NCI-H1105 treated with DMSO at 0.1 percent for 48 hours (cell line): ENCODE measurements at regions not wholly inside any gene's neighbourhood (a gene's known extent, or its start where the extent isn't known, plus 50 kb on each side); places are given as distances from the start of the nearest gene placed in this dataset.
A peak's percentile ranks its signal among the peaks of the same experiment; 100 is the strongest.

Source experiments
- DNase-seq: peaks from one replicate; lab custom pipeline; 2025; lab: John Stamatoyannopoulos, UW

DNA sequence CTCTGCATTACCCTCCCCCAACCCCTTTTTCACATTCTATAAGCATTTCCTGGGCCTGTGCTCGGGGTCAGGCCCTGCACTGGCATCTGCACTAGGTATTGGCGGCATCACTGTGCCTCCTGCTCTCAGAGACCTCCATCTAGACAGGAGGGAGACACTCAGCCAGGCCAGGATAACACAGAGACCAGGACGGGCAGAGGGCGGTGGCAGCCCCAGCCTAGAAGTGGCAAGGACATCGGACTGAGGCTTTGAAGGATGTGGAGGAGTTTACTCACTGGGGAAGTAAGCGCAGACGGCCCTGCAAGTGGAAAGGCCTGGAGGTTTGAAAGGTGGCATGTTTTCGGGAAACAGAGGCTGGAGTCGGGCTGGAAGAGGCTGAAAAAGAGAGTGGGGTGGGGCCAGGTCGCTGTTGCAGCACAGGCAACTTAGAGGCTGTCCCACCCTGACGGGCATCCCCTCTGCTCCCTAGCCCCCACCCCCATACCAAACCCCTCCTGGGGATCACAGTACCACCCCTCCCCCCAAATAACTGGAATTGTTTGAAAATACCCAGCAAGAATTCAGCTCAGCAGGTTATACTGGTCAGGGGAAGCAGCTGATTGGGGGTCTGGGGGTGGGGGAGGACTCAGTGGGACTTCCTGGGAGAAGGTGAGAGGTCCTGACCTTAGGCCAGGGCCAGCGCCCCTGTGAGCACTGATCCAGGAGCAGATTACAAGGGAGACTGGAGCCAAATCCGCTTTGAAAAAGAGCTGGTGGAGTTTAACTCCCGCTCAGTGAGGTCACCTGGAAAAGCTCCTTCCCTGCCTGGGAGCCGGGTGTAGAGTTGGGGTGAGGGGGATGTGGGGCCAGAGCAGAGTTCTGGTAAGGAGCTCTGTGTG is 121.8 kb upstream of the WNT4 start:
- DNase-seq, result no peak

DNA sequence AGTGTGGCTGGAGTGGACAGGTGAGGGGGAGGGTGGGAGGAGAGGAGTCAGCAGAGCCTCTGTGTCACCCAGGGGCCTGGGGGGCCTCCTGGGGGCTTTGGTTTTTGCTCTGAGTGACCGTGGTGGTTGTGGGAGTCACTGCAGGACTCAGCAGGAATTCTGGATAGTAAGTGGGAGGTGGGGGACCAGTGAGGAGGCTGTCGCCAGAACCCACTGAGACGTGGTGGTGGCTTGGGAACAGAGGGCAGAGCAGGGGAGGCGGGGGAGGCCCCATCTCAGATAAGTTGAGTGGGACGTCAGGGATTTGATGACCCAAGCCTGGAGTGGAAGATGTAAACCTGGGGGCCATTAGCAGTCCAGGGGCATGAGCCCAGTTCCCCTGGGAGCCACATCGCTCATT is 123.2 kb upstream of the WNT4 start:
- DNase-seq, result no peak

DNA sequence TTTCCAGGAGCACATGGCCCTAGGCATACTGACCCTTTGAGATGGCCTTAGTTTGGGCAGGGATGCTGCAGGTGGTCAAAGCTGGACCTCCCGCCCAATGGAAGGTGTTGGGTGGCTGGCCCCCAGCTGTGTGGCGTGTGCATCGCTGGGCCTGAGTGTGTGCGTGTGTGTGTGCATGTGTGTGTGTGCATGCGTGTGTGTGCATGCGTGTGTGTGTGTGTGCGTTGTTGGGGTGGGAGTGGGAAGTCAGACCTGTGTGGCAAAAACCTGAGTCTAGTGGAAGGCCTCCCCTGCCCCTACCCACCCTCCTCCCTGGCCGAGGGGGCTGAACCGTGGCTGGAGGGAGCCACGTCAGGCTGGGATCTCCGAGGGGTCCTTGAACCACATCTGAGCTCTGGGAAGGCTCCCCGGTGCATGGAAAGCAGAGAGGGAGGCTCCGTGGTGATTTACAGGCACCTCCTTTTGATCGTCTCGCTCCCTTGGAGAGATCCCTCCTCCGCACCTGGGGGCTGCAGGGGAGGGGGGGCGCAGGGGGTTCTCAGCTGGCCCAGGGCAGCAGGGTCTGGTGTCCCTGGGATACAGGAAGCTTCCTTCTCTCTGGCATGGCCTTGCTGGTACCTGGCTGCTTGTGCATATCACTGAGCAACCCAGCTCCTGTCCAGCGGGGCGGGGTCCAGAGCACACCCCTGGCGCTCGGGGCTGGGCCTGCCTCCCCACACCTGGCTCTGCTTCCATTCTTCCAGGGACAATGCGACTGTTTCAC is 124.7 kb upstream of the WNT4 start:
- DNase-seq, result no peak

DNA sequence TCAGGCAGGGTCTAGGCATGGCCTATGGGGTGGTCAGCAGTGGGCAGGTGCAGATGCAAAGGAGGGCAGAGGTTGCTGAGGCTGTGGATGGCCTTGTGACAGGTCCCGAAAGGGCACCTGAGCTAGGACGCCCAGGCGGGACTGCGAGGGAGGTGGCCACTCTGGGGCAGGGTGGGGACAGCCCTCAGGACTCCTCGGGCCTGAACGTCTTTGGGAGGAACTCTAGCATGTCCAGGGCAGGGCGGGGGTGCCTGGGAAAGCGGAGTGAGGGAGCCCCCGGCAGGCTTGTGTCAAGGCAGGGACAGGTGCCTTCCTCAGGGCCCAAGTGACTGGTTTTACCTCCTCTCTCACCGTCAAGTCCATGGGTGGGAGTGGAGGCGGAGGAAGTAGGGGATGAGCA is 125.4 kb upstream of the WNT4 start:
- no peak for DNase-seq

DNA sequence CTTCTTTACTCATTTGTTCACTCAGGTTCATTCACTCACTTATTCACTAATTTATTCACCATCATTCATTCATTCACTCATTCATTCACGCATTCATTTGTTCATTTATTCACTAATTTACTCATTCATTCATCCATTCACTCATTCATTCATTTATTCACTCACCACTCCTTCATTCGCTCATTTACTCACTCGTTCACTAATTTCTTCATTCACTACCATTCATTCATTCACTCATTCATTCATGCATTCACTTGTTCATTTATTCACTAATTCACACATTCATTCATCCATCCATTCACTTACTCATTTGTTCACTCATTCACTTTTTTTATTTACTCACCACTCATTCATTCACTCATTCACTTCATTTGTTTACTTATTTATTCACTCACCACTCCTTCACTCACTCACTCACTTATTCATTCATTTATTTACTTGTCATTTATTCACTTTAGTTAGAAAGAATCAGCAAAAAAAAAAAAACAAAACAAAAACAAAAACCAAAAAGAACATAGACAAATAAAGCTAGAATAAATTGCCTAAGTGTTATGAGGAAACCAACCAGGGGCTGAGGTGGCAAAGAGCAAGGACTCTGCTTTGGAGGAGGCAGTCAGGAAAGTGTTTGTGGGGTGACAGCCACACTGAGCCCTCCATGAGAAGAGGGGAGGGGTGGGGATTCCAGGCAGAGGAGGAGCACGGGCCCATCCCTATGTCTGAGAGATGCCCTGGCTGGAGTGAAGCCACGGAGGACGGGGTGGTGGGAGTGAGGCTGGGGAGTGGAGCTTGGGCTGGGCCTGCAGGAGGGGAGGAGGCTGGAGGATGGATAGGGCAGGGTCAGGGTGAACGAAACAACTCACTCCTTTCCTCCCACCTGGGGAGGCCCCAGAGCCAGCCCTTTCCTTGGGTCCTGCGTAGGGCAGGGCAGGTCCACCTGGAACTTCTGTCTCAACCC is 129.2 kb upstream of the WNT4 start:
- no peak for DNase-seq

DNA sequence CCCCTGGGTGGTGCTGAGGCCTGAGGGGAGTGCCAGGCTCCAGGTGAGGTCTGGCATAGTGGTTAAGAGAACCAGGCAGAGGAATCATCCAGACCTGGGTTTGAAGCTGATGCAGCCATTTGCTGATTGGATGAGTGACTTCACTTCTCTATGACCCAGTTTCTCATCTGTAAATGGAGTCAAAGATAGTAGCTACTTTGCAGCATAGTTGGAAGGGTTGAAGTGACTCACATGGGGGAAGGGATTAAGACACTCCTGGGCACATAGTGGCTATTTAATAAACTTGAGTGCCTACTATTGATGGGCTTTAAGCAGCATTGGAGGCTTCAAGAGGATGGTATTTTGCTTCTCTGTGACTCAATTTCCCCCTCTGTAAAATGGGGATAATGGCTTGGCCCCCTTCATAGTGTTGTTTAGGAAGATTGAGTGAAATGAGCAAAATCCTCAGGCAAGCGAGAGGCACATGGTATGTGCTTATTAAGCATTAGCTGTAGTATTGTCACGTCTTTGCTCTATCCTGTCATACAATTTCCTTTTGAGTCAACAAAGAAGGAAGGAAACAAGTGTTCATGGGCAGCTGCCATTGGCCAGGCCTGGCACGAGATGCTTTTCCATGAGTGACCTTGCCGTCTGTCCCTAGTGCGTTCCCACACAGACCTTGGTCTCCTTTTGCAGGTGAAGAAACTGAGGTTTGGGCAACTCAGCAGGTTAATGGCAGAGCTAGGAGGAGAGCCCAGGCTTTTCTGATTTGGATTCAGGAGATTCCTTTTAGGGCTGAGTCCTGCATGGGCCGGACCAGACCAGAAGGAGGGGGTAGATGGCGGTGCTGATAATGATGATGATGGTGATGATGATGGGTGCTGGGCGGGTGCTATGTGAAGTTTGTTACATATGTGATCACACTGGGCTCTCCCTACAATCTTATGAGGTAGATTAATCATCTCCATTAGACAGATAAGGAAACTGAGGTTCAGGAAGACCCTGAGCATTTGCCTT is 131.1 kb upstream of the WNT4 start:
- DNase-seq, result no peak

DNA sequence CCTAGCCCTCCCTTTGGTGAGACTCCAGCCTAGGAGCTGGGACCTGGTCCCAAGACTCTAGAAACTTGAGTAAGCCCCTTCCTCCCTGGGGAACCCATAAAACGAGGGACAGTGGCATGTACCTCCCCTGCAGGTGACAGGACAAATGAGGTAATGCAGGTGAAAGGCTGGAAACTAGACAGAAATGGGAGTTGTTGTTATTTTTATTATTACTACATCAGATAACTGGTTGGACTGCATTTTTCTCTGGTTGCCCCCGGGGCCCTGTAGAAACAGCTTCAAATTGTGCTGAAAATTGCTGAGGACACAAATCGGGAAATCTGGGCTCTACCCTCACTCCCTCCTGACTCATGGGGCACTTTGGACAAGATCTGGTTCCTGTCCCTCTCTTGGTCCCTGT is 132.3 kb upstream of the WNT4 start:
- DNase-seq, result no peak

DNA sequence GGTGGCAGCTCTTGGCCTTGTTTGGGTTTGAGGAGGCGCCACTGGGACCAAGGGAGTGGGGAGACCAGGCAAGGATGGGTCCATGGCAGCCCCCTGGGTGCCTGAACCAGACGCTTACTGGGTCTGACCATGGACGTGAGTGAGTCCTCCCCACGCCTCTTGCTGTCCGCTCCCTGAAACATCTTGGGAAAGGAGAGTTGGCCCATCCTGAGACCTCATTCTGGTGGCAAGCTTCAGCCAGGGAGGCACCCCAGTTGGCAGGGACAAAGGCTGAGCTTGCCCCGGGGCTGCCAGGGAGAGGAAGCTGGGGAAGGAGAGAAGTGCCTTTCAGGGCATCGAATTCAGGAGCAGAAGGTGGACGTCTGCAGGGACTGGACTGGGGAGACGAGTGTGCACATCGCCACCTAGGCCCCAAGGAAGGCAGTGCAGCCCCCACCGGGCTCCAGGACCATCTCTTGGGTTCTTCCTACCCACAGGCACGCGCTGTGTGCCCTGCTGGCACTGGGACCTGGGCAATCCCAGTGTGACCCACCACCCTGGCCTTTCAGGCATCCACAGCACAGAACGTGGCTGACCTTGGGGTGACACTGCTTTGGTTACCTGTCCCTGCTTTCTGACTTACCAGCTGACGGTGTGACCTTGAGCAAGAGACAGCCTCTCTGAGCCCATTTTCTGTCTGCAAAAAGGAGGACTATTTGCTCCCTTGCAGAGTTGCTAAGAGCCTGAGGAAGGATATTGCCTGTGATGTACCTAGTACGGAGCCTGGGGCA is 132.9 kb upstream of the WNT4 start:
- DNase-seq, result peak; percentile 11

DNA sequence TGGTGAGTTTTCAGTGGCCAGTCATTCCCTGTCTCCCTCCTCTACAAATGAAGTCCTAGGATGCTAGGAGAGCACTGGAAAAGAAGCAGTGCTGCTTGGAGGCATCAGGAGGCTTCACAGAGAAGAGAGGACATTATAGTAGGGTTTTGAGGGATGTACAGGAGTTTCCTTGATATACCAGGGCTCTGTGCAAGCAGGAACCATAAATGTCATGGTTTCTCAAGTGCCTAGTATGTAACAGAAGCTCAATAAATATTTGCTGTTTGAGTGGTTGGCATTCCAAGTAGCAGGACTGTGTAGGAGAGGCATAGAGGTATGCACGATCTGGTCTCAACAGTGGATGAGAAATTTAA is 133.5 kb upstream of the WNT4 start:
- DNase-seq, result no peak

DNA sequence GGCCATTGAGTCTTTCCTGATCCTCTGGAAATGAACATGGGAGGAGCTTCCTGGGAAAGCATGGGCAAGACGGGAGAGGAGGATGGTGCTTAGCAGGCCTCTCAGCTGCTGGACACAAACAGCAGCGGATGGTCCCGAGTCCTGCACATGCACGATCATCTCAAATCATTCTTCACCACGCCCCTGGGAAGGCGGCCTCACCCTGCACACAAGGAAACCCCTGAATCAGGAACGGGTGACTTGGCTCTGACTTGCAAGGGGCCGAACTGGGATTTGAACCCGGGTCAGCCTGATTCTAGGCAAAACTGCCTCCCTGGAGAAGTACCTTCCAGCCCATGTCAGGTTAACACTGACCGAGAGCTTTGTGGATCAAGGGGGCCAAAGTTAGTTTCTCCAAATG is 134.8 kb upstream of the WNT4 start:
- DNase-seq, result no peak

DNA sequence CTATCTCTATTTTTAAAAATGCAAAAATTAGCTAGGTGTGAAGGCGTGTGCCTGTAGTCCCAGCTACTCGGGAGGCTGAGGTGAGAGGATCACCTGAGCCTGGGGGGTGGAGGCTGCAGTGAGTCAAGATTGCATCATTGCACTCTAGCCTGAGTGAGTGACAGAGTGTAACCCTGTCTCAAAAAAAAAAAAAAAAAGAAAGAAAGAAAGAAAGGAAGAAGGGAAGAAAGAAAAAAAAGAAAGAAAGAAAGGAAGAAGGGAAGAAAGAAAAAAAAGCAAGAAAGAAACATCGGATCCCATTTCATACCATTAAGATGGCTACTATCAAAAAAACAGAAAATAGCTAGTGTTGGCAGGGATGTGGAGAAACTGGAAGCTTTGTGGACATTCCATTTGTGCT is 136.8 kb upstream of the WNT4 start:
- DNase-seq, result no peak

DNA sequence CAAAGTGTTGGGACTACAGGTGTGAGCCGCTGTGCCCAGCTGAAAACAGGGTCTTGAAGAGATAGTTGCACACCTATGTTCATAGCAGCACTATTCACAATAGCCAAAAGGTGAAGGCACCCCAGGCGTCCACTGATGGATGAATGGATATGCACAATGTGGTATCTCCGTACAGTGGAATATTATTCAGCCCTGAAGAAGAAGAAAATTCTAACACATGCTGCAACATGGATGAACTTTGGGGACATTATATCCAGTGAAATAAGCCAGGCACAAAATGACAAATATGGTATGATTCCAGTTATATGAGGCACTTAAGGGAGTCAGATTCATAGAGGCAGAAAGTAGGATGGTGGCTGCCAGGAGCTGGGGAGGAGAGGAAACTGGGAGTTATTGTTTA is 137.6 kb upstream of the WNT4 start:
- no peak for DNase-seq

DNA sequence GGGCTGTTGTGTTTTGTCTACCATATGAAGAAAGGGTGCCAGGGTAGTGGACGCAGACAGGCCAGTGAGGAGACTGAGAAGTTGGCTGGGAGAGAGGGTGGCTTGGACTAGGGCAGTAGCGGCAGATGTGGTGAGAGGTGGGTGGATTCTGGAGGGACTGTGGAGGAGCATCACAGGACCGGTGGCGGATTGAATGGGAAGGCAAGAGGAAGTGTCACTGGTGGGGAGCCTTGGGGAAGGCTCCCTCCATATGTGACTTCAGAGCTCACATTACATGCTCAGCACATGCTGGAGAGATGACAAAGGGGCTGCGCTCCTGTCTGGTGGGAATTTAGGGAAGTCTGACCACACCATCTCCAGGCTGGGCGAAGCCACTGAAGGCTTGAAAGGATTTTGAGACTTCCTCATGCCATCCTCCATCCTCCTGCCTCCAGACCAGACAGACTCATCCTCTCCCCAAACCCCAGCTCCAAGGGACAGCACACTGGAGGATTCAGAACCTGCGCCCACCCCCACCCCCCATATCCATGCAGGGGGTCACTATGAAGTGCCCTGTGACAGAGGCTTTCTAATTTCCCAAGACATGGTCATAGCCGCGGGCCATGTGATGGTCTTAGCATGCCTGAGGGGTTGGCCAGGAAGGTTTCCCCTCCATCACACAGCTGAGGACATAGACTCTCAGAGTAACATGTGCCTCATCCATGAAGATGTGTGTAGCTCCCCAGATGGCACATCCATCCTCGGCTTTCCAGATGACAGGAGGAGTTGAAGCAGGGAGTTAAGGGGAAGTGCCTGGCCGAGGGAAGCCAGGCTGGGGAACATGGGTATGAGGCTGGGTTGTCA is 138.8 kb upstream of the WNT4 start:
- no peak for DNase-seq

DNA sequence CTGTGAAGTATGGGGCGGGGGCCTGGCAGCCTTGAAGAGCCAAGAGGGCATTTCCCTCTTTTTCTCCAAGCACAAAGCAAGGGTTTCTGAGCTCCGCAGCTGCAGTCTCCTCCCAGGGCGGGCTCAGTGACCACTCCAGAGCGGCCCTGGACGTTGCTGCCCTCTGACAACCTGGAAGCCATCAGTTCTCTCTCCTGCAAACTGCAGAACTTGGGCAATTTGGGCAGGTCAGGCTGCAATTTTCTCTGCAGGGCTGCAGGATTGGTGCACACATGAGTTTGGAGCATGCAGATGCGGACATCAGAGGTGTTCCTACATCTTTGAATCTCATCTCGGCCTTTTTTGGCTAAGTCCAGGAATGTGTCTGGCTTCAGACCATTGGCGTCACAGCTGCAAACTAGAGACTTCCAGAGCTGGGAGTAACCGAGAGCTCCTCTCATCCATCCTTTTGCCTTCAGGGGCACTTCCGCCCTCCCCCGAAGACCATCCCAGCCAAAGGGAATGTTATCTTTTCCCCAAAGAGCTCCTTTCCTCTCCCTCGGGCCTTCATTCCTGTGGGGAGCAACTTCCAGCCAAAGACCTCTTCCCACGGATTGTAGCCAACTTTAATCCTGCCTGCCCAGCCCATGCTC is 139.6 kb upstream of the WNT4 start:
- DNase-seq, result no peak

DNA sequence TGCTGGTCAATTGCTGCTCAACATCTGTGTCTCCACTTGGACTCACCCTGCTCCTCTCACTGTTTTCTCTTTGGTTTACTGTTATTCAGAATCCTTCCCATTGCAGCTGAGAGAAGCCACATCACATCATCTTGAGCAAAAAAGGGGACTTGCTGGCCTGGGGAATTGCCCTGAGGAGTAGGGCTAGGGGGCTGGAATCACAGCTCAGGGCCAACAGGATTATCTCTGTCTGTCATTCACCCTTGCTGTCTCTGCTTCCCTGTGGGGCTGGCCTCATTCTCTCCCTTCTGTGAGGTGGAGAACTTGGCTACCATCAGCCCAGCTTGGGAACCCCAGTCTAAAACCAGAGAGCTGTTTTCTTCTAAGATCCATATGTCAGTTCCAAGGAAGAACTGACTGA is 140.7 kb upstream of the WNT4 start:
- no peak for DNase-seq

DNA sequence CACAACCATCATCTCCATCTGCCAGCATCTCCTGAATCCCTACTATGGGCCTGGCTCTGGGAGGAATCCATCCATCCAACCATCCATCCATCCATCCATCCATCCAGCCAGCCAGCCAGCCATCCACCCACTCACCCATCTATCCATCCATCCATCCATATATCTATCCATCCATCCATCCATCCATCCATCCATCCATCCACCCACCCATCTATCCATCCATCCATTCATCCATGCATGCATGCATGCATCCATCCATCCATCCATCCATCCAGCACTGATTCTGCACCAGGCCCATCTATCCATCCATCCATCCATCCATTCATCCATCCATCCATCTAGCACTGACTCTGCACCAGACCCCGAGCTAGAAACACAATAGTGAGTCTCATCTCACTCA is 141.3 kb upstream of the WNT4 start:
- DNase-seq, result no peak

DNA sequence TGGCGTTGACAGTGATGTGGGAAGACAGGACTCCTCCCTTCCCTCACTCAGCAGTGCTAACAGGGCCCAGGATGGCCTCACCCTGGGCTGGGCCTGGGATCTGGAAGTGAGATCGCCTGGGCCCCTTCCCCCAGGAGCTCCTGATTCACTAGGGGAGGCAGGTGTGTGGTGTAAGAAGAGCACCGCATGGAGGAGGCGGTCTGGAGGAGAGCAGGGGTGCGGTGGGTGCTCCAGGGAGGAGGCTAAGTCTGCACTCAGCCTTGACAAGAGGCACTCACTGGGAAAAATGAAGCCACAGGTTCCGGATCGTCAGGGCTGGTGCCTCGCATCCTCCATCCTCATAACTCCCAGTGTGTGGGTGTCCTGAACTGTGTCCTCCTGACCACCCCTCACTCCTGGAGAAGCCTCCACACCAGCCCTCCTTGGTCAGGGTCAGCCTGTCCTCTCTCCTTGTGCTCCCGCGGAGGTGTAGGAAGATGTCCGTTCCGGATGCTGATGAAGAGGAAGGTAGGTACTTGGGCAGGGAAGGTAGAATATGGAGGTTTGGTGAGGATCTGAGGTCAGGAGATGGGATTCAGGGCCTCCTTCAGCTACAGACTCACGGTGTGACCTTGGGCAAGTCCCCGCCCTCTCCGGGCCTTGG is 142.1 kb upstream of the WNT4 start:
- DNase-seq, result no peak
